ENCODE measurements at regions not wholly inside any gene's neighbourhood (a gene's known extent, or its start where the extent isn't known, plus 50 kb on each side); places are given as distances from the start of the nearest gene placed in this dataset.

GRCh38 chr2:223228871-223229270, 176.9 kb downstream of the KCNE4 start:
- Histone ChIP-seq H3K9ac (no peak overlapping the region), H3K4me3 (ENCODE audit: low read depth in 2 of 2, low read length in 1 of 2) (no peak overlapping the region), H3K36me3 (replicated peaks in 1 of 2; ENCODE audit: control insufficient read depth in 1 of 2, insufficient read depth in 2 of 2, low read length in 1 of 2) (no peaks in the 10 kb centered on the region), H3K9me3 (no peaks in the 10 kb centered on the region), H3F3A (replicated peaks; ENCODE audit: insufficient read depth) (no peaks in the 10 kb centered on the region), H4K20me1 (ENCODE audit: insufficient read depth) (no peaks in the 10 kb centered on the region), H3K27me3 (ENCODE audit: insufficient read depth) (no peaks in the 10 kb centered on the region), H3K79me2 (ENCODE audit: insufficient read depth) (no peaks in the 10 kb centered on the region), H3K9me2 (no peaks in the 10 kb centered on the region), H3K4me2 (no peak overlapping the region), H3K27ac (ENCODE audit: low read depth in 2 of 2, low read length in 1 of 2) (peak overlapping the region in 1 of 2 experiments; percentile 88; a peak in 1 of 4 replicates), H3K4me1 (ENCODE audit: control insufficient read depth in 1 of 2, insufficient read depth in 2 of 2, low read depth in 1 of 2, low read length in 1 of 2) (peaks cover 0 to 8% of the 10 kb centered on the region in 2 experiments; a peak in 2 of 4 replicates), H2AFZ (ENCODE audit: low read depth) (no peak overlapping the region)
- peak; percentile 19 for DNase-seq
- peak in 1 of 2 experiments; percentile 51; a peak in 1 of 4 replicates for TF ChIP-seq EP300 (IDR thresholded peaks at IDR 0.05; ENCODE audit: borderline replicate concordance in 1 of 2, low read depth in 1 of 2, low read length in 1 of 2)
- TF ChIP-seq TCF12 (IDR thresholded peaks at IDR 0.05), result peak; percentile 19; the same call in 1 of the 2 replicates
- TF ChIP-seq GATA2 (CRISPR knock-in tag; IDR thresholded peaks at IDR 0.05), result peak; percentile 39; the same call in 1 of the 2 replicates
- no peak for TF ChIP-seq REST (IDR thresholded peaks at IDR 0.05; ENCODE audit: low read depth, low read length)
- CTCF ChIA-PET, result interaction anchor here (1.0 kb wide), 1 partner anchor 11 kb away, joined by 4 read pairs; no protein-coding TSS in a partner anchor
- POLR2A ChIA-PET, result no interaction called here

GRCh38 chr2:223230352-223230751, 178.4 kb downstream of the KCNE4 start:
- no peak for TF ChIP-seq RAD21 (IDR thresholded peaks at IDR 0.05; ENCODE audit: low read length)
- TF ChIP-seq MAX (IDR thresholded peaks at IDR 0.05; ENCODE audit: low read depth), result no peak
- no peak for TF ChIP-seq FOXM1 (IDR thresholded peaks at IDR 0.05; ENCODE audit: low read depth)
- no peak for TF ChIP-seq TCF12 (IDR thresholded peaks at IDR 0.05)
- TF ChIP-seq MEF2A (IDR thresholded peaks at IDR 0.05; ENCODE audit: borderline replicate concordance, low read depth), result no peak
- TF ChIP-seq USF1 (IDR thresholded peaks at IDR 0.05; ENCODE audit: borderline replicate concordance, low read depth), result no peak
- no peak for TF ChIP-seq GABPA (IDR thresholded peaks at IDR 0.05; ENCODE audit: low read depth)
- TF ChIP-seq NRF1 (IDR thresholded peaks at IDR 0.05; ENCODE audit: low read depth, low read length), result no peak
- TF ChIP-seq TAF1 (IDR thresholded peaks at IDR 0.05; ENCODE audit: borderline replicate concordance, low read depth, low read length), result no peak
- TF ChIP-seq ZBTB33 (IDR thresholded peaks at IDR 0.05; ENCODE audit: borderline replicate concordance, low read depth), result no peak
- no peak for TF ChIP-seq IRF3 (IDR thresholded peaks at IDR 0.05; ENCODE audit: low read depth, low read length)
- TF ChIP-seq SMC3 (IDR thresholded peaks at IDR 0.05; ENCODE audit: low read depth, low read length), result no peak
- no peak for TF ChIP-seq EZH2phosphoT487 (IDR thresholded peaks at IDR 0.05; ENCODE audit: borderline replicate concordance, low read depth)
- TF ChIP-seq PBX3 (IDR thresholded peaks at IDR 0.05), result no peak
- H3K27ac ChIP-seq (ENCODE audit: low read depth in 2 of 2, low read length in 1 of 2), result peak overlapping the region in 1 of 2 experiments; percentile 22; a peak in 1 of 4 replicates
- no peaks in the 10 kb centered on the region for H3K36me3 ChIP-seq (replicated peaks in 1 of 2; ENCODE audit: control insufficient read depth in 1 of 2, insufficient read depth in 2 of 2, low read length in 1 of 2)
- H3K9me2 ChIP-seq, result no peaks in the 10 kb centered on the region
- no peak overlapping the region for H3K4me3 ChIP-seq (ENCODE audit: low read depth in 2 of 2, low read length in 1 of 2)
- POLR2A ChIA-PET, result no interaction called here
- H3K79me2 ChIP-seq (ENCODE audit: insufficient read depth), result no peaks in the 10 kb centered on the region
- no peak for DNase-seq
- no peak overlapping the region for H2AFZ ChIP-seq (ENCODE audit: low read depth)
- peaks cover 0 to 8% of the 10 kb centered on the region in 2 experiments; a peak in 2 of 4 replicates for H3K4me1 ChIP-seq (ENCODE audit: control insufficient read depth in 1 of 2, insufficient read depth in 2 of 2, low read depth in 1 of 2, low read length in 1 of 2)
- WGBS (ENCODE audit: low lambda C conversion rate), result 69% methylated on average over 2 of the region's 2 CpGs
- H3K9ac ChIP-seq, result no peak overlapping the region
- no peaks in the 10 kb centered on the region for H4K20me1 ChIP-seq (ENCODE audit: insufficient read depth)
- H3F3A ChIP-seq (replicated peaks; ENCODE audit: insufficient read depth), result no peaks in the 10 kb centered on the region
- no peaks in the 10 kb centered on the region for H3K9me3 ChIP-seq
- no peaks in the 10 kb centered on the region for H3K27me3 ChIP-seq (ENCODE audit: insufficient read depth)
- CTCF ChIA-PET, result interaction anchor here (1.2 kb wide), 1 partner anchor 16 kb away, joined by 3 read pairs; no protein-coding TSS in a partner anchor
- no peak overlapping the region for H3K4me2 ChIP-seq

Data from SK-N-SH (cell line).